ENCODE measurements at regions not wholly inside any gene's neighbourhood (a gene's known extent, or its start where the extent isn't known, plus 50 kb on each side); places are given as distances from the start of the nearest gene placed in this dataset.

GRCh38 chr2:104262714-104263113, 591.2 kb upstream of the POU3F3 start:
- Histone ChIP-seq H2BK120ac (ENCODE audit: low read depth, low read length, poor library complexity, severe bottlenecking) (no peak overlapping the region), H3K14ac (ENCODE audit: insufficient read depth, low read length) (no peak overlapping the region), H3K79me2 (ENCODE audit: insufficient read depth, low read length) (no peaks in the 10 kb centered on the region), H2AK5ac (ENCODE audit: insufficient read length, low read length) (no peak overlapping the region), H3K27me3 (ENCODE audit: insufficient read depth, low read length) (no peaks in the 10 kb centered on the region), H3K23me2 (ENCODE audit: insufficient read length, low read depth, low read length, poor library complexity, severe bottlenecking) (no peaks in the 10 kb centered on the region), H4K5ac (ENCODE audit: insufficient read length, low read depth, low read length) (no peak overlapping the region), H2BK15ac (ENCODE audit: low read depth, low read length) (no peak overlapping the region), H4K20me1 (ENCODE audit: control insufficient read depth, insufficient read depth, insufficient read length) (no peaks in the 10 kb centered on the region), H3K4me1 (ENCODE audit: insufficient read depth, low read length) (no peaks in the 10 kb centered on the region), H2AFZ (ENCODE audit: low read length) (no peak overlapping the region), H3K9me3 (ENCODE audit: control insufficient read depth, low read depth, low read length) (no peaks in the 10 kb centered on the region), H3K56ac (ENCODE audit: insufficient read length, low read depth, low read length) (no peak overlapping the region), H3K27ac (ENCODE audit: insufficient read length, low read depth, low read length) (no peak overlapping the region), H2BK12ac (ENCODE audit: insufficient read length, low read depth, low read length) (no peak overlapping the region), H3T11ph (ENCODE audit: low read length) (no peak overlapping the region), H3K23ac (ENCODE audit: insufficient read length, low read depth, low read length) (no peak overlapping the region), H3K4me2 (ENCODE audit: insufficient read depth, insufficient read length, low read length) (no peak overlapping the region), H3K79me1 (ENCODE audit: insufficient read depth, low read depth, low read length, poor library complexity, severe bottlenecking) (no peaks in the 10 kb centered on the region), H2BK20ac (ENCODE audit: low read depth, low read length, poor library complexity, severe bottlenecking) (no peak overlapping the region), H3K9ac (ENCODE audit: extremely low read depth, insufficient read length, low read length) (no peak overlapping the region), H3K4ac (ENCODE audit: low read depth, low read length) (no peak overlapping the region), H2BK5ac (ENCODE audit: insufficient read length, low read length) (no peak overlapping the region), H4K8ac (replicated peaks; ENCODE audit: insufficient read length, low read depth, low read length) (no peak overlapping the region), H4K91ac (ENCODE audit: insufficient read length, low read depth, low read length) (no peak overlapping the region), H3K18ac (ENCODE audit: insufficient read length, low read depth, low read length) (no peak overlapping the region)
- WGBS (ENCODE audit: extremely low coverage, insufficient read length, low lambda C conversion rate) = no CpG with 5 or more reads among the region's 1 CpG
- no peaks in the 10 kb centered on the region for H3K4me1 Mint-ChIP-seq
- no peak for DNase-seq
- H3K27ac Mint-ChIP-seq = no peak overlapping the region
- H3K27me3 Mint-ChIP-seq (ENCODE audit: low read depth) = no peaks in the 10 kb centered on the region
- H3K4me3 Mint-ChIP-seq = no peak overlapping the region
- H3K9me3 Mint-ChIP-seq = peaks cover 46 to 60% of the 10 kb centered on the region in 2 experiments
- H3K36me3 Mint-ChIP-seq (ENCODE audit: insufficient read depth in 1 of 3, low read depth in 3 of 3) = peaks cover 20 to 49% (median 26%) of the 10 kb centered on the region in 3 experiments
- no peak for TF ChIP-seq CTCF (conservative IDR thresholded peaks at IDR 0.05)

All from H9 (cell line).